ENCODE measurements at regions not wholly inside any gene's neighbourhood (a gene's known extent, or its start where the extent isn't known, plus 50 kb on each side); places are given as distances from the start of the nearest gene placed in this dataset.
A peak's percentile ranks its signal among the peaks of the same experiment; 100 is the strongest.

GRCh38 chr1:198472997-198473396 is 67.5 kb downstream of the ATP6V1G3 start:
- DNase-seq (ENCODE audit: low spot score), result no peak

DNA sequence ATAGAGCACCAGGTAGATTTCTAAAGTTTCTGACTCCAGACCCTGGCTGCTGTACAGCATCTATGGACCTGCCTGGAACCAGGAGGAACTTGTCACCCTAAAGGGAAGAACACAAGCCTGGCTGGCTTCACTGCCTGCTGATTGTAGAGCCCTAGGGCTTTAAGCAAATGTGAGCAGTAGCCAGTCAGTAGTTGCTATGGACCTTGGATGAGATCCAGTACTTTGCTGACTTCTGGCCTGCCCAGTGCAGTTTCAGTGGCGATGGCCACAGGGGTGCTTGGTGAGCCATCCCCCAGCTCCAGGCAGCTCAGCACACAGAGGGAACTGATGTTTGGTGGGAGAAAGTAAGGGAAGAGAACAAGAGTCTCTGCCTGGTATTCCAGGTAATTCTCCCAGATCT is 68.4 kb downstream of the ATP6V1G3 start:
- DNase-seq (ENCODE audit: low spot score), result no peak

DNA sequence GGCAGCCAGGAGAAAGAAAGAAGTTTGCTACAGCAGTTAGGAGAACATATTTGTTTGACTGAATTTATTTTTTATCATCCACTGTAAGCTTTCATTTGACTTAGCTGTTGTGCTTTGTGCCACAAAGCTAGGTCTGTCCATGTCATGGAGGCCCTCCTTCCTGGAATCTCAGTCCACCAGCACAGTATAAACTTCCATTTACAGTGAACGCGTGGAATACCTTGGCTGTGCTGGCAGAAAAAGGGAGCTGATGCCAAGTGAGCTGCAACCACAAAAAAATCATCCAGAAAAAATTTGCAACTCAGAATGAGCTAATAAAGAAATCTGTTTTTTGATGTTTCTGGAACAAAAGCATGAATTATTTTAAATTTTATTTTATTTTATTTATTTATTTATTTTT is 72.6 kb downstream of the ATP6V1G3 start:
- no peak for DNase-seq (ENCODE audit: low spot score)

- no peak for DNase-seq (ENCODE audit: low spot score)
These were observed 73.1 kb downstream of the ATP6V1G3 start for GRCh38 chr1:198467342-198467741.

- peak; percentile 17 for DNase-seq (ENCODE audit: low spot score)
These were observed 75.0 kb downstream of the ATP6V1G3 start for GRCh38 chr1:198465201-198466144.

- no peak for DNase-seq (ENCODE audit: low spot score)
These were observed 76.8 kb downstream of the ATP6V1G3 start for GRCh38 chr1:198463709-198464108.

DNA sequence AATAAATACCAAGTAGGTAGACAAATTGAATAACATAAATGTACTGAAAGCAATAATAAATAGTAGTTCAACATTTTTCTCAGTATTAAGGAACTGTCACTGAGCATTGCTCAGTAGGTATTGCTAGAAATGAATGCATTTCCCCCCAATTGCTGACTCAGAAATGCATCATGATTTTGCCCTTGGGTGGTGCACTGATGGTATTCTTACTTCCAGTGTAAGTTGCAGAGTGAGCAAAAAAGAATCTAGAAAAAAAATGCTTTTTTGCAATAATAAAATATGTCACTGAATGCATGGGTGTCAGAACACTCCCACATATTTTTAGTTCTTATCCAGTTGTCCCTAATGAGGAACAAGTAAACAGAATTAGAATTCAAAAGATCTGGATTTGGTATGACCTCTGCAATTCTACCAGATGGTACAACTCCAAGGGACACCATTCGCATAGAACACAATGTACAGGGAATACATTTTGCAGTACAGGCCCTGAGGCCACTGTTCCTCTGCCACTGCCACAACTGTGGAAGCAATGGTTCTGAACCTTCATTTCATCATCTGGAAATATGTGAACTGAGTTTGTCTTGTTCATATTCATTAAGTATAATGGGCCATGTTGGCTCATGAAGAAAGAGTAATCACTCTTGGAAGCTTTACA is 78.0 kb downstream of the ATP6V1G3 start:
- no peak for DNase-seq (ENCODE audit: low spot score)

DNA sequence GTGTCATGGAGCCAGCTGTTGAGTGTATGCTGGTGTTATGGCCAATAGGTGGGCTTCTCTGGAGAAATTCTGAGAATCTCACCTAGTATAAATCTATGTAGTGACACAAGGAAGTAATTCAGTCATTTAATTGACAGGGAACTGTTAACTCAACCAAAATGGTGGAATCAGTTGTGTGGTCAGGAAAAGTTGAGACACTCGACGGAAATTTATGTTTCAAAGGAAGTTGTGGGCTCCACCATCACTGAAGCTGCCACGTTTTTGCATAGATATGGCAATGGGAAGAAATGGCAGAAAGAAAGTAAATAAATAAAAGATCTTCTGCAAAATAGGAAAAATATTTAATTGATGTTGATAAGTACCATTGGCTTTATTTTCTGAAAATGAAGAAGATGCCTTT is 84.5 kb downstream of the ATP6V1G3 start:
- no peak for DNase-seq (ENCODE audit: low spot score)

- DNase-seq (ENCODE audit: low spot score), result no peak
These were observed 90.6 kb downstream of the ATP6V1G3 start for GRCh38 chr1:198449727-198450433.

DNA sequence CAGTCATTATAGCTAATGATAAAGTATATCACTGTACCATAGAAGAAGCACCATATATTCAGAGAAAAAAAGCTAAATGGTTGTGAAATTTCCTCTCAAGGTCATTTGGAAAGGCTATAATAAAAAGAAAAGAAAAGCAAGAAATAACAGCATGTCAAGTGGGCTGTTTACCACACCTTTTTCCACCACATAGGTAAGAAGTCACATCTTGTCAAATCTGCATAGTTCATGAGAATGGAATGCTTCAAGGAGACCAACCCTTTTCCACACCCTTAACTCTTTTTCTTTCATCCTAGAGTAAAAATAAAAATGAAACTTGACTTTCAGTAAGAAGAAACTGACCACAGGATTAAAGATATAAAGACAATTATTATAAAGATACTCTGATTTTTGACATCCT is 91.2 kb downstream of the ATP6V1G3 start:
- DNase-seq (ENCODE audit: low spot score), result no peak

GRCh38 chr1:198447468-198447867 is 93.0 kb downstream of the ATP6V1G3 start:
- no peak for DNase-seq (ENCODE audit: low spot score)

DNA sequence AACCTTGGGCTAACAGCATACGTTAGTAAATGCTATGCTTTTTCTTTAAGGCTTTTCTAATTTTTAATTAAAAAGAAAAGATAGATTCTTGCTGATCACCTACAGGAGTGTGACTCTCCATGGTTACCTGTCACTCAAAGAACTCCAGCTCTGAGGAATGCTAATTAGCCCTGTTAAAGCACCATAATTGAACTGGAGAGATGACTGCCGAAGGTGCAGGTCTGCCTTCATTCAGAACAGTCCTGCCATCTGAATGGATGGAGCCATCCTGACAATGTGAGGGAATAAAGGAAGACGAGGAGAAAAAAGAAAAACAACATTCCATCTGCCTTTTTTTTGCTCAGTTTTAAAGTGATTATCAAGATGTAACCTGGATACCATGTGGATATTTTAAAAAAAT is 94.6 kb downstream of the ATP6V1G3 start:
- no peak for DNase-seq (ENCODE audit: low spot score)

DNA sequence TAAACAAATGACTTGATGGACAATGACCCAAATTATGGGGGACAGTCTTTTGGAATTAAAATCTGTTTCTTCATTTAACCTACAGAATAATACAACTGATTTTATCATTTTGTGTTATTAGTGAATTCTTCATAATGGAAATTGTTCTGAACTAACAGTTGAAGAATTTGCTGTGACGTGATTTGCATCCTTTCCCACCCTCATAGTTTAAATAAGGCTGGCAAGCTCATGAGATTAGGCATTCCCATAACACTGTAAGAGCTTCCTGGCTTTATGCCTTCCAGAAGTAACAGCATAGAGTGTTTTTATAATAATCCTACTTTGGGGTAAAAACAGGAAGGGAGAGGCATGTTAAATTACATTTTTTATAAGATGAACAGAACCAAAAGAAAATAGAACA is 95.7 kb downstream of the ATP6V1G3 start:
- no peak for DNase-seq (ENCODE audit: low spot score)

DNA sequence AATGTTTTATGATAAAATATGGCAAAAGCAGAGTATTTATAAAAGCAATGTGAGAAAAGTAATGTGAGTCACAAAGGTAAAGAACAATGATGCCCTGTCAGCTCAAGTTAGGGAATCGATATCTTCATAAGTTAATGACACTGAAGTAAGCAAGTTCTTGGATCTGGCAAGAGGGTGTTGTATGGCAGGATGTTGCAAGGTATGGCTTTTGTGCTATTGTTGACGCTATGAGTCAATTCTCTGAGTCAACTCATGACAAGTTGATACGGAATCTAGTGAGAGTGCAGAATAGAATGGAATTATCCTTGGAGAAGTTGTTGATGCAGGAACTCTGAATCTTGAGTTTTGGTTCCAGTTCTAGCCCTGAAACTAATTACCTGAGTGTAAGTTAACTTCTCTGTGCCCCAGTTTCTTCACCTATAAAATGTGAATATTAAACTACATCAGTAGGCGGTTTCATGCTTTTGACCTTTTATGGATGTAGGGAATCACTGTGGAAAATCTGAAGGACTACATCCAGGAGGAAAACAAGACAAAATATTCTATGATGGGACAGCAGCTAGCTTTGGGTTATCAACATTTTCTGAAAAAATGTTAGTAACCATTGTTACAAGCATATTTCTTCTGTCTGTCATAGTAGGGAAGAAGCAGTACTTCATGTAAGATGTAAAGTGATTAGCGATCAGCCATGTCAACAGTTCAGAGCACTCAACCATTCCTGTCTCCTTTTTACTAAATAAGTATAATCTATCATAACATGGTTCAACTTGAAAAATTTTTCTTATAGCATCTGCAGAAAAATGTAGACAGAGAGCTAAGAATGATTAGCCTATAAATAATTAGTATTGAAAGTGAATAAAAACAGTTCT is 96.9 kb downstream of the ATP6V1G3 start:
- DNase-seq (ENCODE audit: low spot score), result no peak

- no peak for DNase-seq (ENCODE audit: low spot score)
These were observed 99.6 kb downstream of the ATP6V1G3 start for GRCh38 chr1:198440842-198441241.

- no peak for DNase-seq (ENCODE audit: low spot score)
These were observed 103.1 kb downstream of the ATP6V1G3 start for GRCh38 chr1:198437332-198437731.

DNA sequence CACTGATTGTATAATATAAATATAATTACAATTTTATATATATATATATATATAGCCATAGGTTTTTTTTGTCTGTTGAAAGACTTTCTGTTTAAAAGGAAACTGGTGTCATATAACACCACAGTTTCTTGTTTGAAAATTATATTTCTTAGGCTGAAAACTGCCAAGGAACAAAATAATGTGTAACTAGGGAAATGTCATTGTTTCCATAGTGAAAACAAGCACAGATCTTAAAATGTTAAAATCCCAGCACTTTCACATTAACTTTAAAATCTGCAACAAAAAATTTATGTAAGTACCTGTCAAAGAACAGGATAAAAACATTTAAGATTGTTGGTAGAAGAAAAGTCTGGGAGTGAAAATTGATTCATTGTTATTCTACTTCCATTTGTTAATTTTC is 104.2 kb downstream of the ATP6V1G3 start:
- DNase-seq (ENCODE audit: low spot score), result no peak

- no peak for DNase-seq (ENCODE audit: low spot score)
These were observed 105.4 kb downstream of the ATP6V1G3 start for GRCh38 chr1:198435056-198435455.

DNA sequence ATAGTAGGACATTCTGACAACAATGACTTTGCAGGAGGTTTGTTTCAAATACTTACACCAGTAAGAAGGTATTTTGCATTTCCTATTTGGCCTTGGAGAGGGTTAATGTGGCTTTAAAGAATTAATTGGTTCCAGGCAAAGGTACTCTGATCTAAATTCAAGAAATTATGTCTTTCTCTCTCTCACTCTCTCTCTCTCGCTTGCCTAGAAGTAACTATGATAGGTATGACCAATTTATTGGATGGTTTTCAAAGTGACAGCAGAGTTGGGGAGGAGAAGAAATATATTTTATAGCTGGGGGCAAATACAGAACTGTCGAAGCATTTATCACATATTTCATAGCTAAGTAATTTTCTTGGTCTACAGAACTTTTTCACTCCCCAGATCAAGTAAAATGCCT is 116.0 kb downstream of the ATP6V1G3 start:
- no peak for DNase-seq (ENCODE audit: low spot score)

DNA sequence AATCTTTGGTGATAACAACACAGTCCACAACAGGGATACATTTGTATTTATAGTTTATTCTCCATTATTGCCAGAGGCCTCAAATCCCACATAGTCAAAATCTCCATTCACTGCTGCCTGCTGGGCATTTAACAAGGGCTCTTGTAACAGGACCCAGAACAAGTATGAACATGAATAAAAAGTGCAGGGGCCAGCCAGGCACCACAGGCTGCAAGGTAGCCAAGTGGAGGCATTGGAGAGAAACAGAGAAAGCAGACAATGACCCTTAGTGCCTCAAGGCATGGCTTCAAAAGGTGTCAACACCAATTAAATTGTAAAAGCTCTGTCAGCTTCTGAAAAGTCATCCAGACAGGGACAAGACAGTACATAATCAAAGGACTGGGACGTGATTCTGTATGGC is 116.8 kb downstream of the ATP6V1G3 start:
- DNase-seq (ENCODE audit: low spot score), result no peak

DNA sequence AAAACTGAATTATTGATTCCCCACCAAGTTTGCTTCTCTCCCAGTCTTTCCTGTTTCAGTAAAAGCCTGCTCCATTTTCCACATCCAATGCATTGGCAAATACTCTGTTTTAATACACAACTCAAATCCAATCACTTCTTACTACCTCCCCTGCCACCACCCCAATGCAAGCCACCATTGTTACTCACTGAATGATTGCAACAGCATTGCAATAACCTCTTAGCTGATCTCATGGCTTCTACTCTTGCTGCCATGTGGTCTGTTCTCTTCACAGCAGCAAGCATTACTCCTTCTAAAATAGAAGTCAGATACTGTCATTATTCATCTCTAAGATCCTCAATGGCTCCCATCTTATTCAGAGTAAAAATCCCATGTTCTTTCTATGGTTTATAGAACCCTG is 123.4 kb downstream of the ATP6V1G3 start:
- no peak for DNase-seq (ENCODE audit: low spot score)

- DNase-seq (ENCODE audit: low spot score), result no peak
These were observed 124.2 kb downstream of the ATP6V1G3 start for GRCh38 chr1:198416296-198416695.
